HG03095 (cell line): ENCODE measurements at regions not wholly inside any gene's neighbourhood (a gene's known extent, or its start where the extent isn't known, plus 50 kb on each side); places are given as distances from the start of the nearest gene placed in this dataset.

Source experiments
- ATAC-seq: cut with Tn5 transposase; IDR thresholded peaks from one replicate; pipeline ENCODE4 v1.9.1; 2021; ENCODE audit warnings: moderate library complexity; ENCODE audit not compliant: unreplicated experiment

GRCh38 chr20:40244286-40244685 is 444.8 kb downstream of the MAFB start:
- ATAC-seq, result no peak

DNA sequence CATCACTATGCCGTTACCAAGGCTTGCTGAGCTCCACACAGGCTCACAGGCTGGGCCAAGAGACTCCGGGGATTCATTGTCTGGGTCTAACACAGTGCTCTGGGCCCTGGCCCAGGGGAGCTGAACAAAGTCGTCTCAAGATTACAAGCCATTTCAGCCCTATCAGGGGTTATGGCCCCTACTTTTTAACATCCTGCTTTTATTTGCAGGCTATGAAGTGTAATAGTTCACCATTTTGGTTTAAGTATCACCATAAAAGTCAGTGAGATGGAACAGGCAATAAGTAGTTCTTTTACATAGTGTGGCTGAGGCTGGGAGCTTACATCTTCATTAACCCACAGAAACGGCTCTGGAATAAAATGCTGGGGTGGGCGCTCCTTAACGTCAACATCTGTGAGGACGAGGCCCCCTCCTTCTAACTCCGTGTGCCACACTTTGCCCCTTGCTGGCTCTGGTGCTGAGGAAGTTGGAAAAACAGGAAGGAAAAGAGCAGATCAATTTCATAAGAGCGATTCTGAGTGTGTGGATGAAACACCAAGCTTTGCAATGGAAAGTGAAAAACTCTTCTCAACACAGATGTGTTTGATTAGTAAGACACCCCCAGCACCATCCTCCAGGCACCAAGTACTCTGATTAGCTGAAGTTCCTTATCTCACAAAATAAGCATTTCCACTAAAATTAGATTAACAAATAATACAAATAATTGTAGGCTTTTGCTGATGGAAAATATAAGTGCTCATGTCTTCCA is 447.3 kb downstream of the MAFB start:
- no peak for ATAC-seq

DNA sequence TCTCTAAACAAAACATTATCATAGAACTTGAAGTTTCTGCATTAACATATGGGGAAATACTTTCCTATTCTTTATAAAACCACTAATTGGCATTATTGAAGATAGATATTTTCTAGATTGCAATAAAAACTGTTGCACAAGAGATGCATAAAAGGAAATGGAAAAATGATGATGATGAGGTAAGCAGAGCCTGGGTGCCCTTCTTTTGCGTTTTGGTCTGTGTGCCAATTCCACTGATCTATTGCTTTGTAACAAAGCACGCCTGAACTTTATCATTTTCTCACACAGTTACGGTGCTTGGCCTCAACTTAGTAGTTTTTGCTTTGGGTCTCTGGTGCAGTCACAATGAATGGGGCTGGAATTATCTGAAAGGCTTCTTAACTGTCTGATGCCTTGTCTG is 450.5 kb downstream of the MAFB start:
- no peak for ATAC-seq

GRCh38 chr20:40234593-40234992 is 454.4 kb downstream of the MAFB start:
- no peak for ATAC-seq

GRCh38 chr20:40233406-40233805 is 455.6 kb downstream of the MAFB start:
- no peak for ATAC-seq

DNA sequence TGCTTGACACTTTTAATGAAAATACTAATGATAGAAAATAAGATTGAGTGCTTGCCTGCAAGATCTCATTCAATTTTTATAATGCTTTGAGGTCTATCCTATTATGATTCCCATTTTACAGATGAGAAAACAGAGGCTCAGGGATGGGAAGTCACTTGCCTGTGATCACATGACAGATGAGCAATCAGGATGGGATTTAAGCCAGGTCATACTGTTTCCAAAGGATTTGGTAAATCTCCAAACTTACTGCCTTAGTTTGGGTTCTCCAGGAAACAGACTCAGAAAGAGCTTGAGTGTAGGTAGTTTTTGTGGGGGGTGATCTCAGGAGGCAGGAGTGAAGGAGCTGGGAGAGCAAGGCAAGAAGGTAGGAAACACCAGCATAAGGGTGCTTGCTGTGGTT is 456.3 kb downstream of the MAFB start:
- ATAC-seq, result no peak

GRCh38 chr20:40232273-40232672 is 456.8 kb downstream of the MAFB start:
- ATAC-seq, result no peak

- ATAC-seq, result no peak
These were observed 458.6 kb downstream of the MAFB start for GRCh38 chr20:40230486-40230885.

DNA sequence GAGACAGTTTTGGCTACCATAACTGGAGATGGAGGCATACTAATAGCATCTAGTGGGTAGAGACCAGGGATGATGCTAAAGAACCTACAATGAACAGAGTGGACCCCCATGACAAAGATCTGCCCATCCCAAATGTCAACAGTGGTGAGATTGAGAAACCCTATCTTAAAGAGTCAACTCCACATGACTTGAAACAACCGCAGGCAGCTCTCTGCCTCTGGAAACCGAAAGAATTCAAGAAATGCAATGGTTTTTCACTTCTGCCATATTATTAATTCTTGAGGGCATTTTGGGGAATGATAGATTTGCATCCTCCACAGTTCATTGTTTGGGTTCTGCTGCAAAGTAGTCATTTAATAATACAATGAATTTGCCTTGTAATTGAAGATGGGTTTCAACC is 463.4 kb downstream of the MAFB start:
- no peak for ATAC-seq

DNA sequence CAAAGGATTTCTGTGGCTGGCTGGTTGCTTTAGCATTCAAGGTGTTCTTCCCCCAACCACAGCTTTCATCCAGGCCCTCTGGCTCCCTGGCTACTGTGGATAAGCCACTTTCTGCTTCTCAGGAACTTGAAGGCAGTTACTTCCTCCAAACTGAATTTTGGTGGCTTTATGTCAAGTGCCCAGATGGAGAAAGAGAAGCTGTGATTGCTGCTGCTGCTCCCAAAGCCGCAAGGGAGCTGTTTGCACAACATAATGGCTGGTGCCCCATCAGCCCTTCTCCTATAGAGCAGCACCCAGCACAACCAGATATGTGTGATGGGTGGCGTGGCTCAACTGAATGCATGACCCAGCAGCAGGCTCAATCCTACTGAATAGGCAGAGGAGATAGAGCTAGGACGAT is 465.2 kb downstream of the MAFB start:
- ATAC-seq, result no peak

DNA sequence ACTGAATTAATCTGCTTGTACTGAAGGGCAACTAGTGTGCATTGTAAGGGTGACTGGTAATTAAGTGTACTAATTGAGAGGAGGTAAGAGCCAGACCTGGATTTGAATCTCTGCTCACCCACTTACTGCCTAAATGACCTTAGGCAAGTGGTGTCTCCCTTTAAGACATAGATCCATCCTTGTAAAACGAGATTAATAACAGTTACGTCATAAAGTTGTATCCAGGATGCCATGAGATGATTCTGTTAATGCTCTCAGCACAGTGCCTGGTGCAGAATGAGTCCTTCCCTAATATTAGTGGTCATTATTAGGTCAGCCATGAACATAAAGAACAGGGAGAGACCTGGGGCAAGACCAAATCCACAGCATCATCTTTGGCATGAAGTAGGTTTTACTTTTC is 470.1 kb downstream of the MAFB start:
- ATAC-seq, result no peak

- ATAC-seq, result no peak
These were observed 470.6 kb downstream of the MAFB start for GRCh38 chr20:40218316-40218969.

DNA sequence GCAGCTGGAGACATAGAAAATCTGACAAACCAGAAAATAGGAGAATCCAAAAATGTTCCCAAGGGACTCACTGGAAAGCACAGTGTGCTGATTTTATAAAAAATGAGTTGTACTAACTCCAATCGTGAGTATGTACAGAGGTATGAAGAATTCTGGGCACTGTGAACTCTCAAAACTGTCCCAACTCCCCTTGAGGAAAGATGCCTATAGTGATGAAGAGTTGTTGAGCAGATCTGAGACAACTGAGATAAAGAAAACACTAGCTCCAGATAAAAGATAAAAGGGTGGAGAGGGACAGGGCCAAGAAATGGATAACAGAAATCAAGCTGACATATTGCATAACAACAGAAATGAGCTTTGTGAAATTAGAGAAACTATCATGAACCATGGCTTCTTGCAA is 481.4 kb downstream of the MAFB start:
- no peak for ATAC-seq

DNA sequence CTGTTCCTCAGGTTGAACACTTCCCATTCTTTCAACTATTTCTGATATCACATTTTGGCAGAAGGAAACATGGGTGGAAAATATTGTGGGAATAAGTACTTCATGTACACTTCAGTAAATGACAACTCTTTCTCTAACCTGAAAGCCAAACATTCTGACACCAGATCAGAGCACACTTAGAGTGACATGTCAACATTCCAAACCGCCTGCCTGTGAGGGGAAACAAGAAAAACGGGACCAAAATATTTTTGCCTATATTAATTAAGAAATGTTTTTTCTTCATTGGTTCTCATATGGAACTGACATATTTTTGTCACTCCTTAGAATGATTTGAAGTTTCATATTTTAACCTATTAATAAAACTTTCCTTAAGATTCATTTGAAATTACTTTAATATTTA is 483.1 kb downstream of the MAFB start:
- ATAC-seq, result no peak

GRCh38 chr20:40203032-40203431 is 486.0 kb downstream of the MAFB start:
- ATAC-seq, result no peak

GRCh38 chr20:40197691-40198090 is 491.3 kb downstream of the MAFB start:
- ATAC-seq, result no peak

- ATAC-seq, result no peak
These were observed 492.1 kb downstream of the MAFB start for GRCh38 chr20:40196846-40197436.

GRCh38 chr20:40195742-40196141 is 493.3 kb downstream of the MAFB start:
- no peak for ATAC-seq

GRCh38 chr20:40192529-40192928 is 496.5 kb downstream of the MAFB start:
- ATAC-seq, result no peak

- ATAC-seq, result no peak
These were observed 497.0 kb downstream of the MAFB start for GRCh38 chr20:40192081-40192480.

- no peak for ATAC-seq
These were observed 497.5 kb downstream of the MAFB start for GRCh38 chr20:40191573-40191972.

DNA sequence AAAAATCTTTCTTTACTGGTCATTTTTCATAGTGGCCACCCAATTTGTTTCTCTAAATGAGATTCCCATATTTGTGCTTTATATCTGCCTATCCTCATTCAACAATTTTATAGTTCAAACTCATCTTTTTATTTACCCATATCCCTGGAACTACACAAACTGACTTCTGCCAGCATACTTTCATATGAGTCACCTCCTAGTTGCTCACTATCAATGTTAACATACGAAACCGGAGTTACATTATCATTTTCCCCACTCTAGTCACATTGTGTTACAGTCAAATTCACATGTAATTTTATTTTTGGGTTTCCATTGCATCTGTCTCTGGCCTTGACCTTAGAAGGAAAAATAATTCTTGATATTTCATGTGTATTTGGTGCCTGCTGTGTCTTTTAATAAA is 499.4 kb downstream of the MAFB start:
- no peak for ATAC-seq
